IPS DF 4.7 (cell line): ENCODE measurements at regions not wholly inside any gene's neighbourhood (a gene's known extent, or its start where the extent isn't known, plus 50 kb on each side); places are given as distances from the start of the nearest gene placed in this dataset.

Source experiments
- DNase-seq: peaks from one replicate; pipeline ENCODE4 v3.0.0-alpha.2; 2013; ENCODE audit warnings: low spot score; ENCODE audit errors: extremely low read depth

GRCh38 chr20:6954219-6954618 lies 186.7 kb downstream of the BMP2 start:
- no peak for DNase-seq

GRCh38 chr20:6956056-6956455 lies 188.6 kb downstream of the BMP2 start:
- DNase-seq, result no peak

- DNase-seq, result no peak
Observed at GRCh38 chr20:6956574-6956973, 189.1 kb downstream of the BMP2 start.

- no peak for DNase-seq
Observed at GRCh38 chr20:6959900-6960312, 192.4 kb downstream of the BMP2 start.

- no peak for DNase-seq
Observed at GRCh38 chr20:6966721-6967120, 199.2 kb downstream of the BMP2 start.

- no peak for DNase-seq
Observed at GRCh38 chr20:6974838-6975237, 207.4 kb downstream of the BMP2 start.

GRCh38 chr20:6975311-6975710 lies 207.8 kb downstream of the BMP2 start:
- DNase-seq, result no peak

- DNase-seq, result no peak
Observed at GRCh38 chr20:6976106-6976900, 208.8 kb downstream of the BMP2 start.

- DNase-seq, result no peak
Observed at GRCh38 chr20:6979621-6980020, 212.1 kb downstream of the BMP2 start.

GRCh38 chr20:6993011-6993410 lies 225.5 kb downstream of the BMP2 start:
- no peak for DNase-seq

- no peak for DNase-seq
Observed at GRCh38 chr20:6993511-6993910, 226.0 kb downstream of the BMP2 start.

GRCh38 chr20:6994452-6994851 lies 227.0 kb downstream of the BMP2 start:
- no peak for DNase-seq

GRCh38 chr20:6998909-6999308 lies 231.4 kb downstream of the BMP2 start:
- no peak for DNase-seq

- DNase-seq, result no peak
Observed at GRCh38 chr20:6999381-6999780, 231.9 kb downstream of the BMP2 start.

- no peak for DNase-seq
Observed at GRCh38 chr20:7003598-7003997, 236.1 kb downstream of the BMP2 start.

- DNase-seq, result no peak
Observed at GRCh38 chr20:7004801-7005200, 237.3 kb downstream of the BMP2 start.

- DNase-seq, result no peak
Observed at GRCh38 chr20:7010527-7010926, 243.0 kb downstream of the BMP2 start.

- no peak for DNase-seq
Observed at GRCh38 chr20:7015257-7015656, 247.8 kb downstream of the BMP2 start.

- DNase-seq, result no peak
Observed at GRCh38 chr20:7022597-7022996, 255.1 kb downstream of the BMP2 start.

GRCh38 chr20:7025635-7026034 lies 258.1 kb downstream of the BMP2 start:
- DNase-seq, result no peak

- no peak for DNase-seq
Observed at GRCh38 chr20:7029019-7029418, 261.5 kb downstream of the BMP2 start.

- no peak for DNase-seq
Observed at GRCh38 chr20:7031222-7031621, 263.7 kb downstream of the BMP2 start.

- DNase-seq, result no peak
Observed at GRCh38 chr20:7038029-7038428, 270.5 kb downstream of the BMP2 start.

- no peak for DNase-seq
Observed at GRCh38 chr20:7057611-7058010, 290.1 kb downstream of the BMP2 start.
